HG03159 (cell line): ENCODE measurements at regions not wholly inside any gene's neighbourhood (a gene's known extent, or its start where the extent isn't known, plus 50 kb on each side); places are given as distances from the start of the nearest gene placed in this dataset.

Source experiments
- ATAC-seq: cut with Tn5 transposase; IDR thresholded peaks from one replicate; pipeline ENCODE4 v1.9.1; 2021; ENCODE audit warnings: mild to moderate bottlenecking, moderate library complexity; ENCODE audit not compliant: unreplicated experiment

GRCh38 chr14:96617635-96618034 lies 115.5 kb downstream of the PAPOLA start:
- ATAC-seq = no peak

- no peak for ATAC-seq
These were observed 120.7 kb downstream of the PAPOLA start for GRCh38 chr14:96622926-96623325.

- ATAC-seq = no peak
These were observed 121.7 kb downstream of the PAPOLA start for GRCh38 chr14:96623676-96624484.

GRCh38 chr14:96624661-96625425 lies 122.7 kb downstream of the PAPOLA start:
- no peak for ATAC-seq

- ATAC-seq = no peak
These were observed 123.3 kb downstream of the PAPOLA start for GRCh38 chr14:96625426-96625985.

GRCh38 chr14:96626121-96626768 lies 124.1 kb downstream of the PAPOLA start:
- no peak for ATAC-seq

- ATAC-seq = no peak
These were observed 124.7 kb downstream of the PAPOLA start for GRCh38 chr14:96626916-96627315.

- no peak for ATAC-seq
These were observed 125.2 kb downstream of the PAPOLA start for GRCh38 chr14:96627386-96627785.

GRCh38 chr14:96627811-96628775 lies 125.9 kb downstream of the PAPOLA start:
- no peak for ATAC-seq

GRCh38 chr14:96629082-96629481 lies 126.9 kb downstream of the PAPOLA start:
- ATAC-seq = no peak

GRCh38 chr14:96629558-96630222 lies 127.5 kb downstream of the PAPOLA start:
- ATAC-seq = no peak

GRCh38 chr14:96630281-96630680 lies 128.1 kb downstream of the PAPOLA start:
- no peak for ATAC-seq

- no peak for ATAC-seq
These were observed 128.8 kb downstream of the PAPOLA start for GRCh38 chr14:96631030-96631429.

GRCh38 chr14:96631621-96632362 lies 129.6 kb downstream of the PAPOLA start:
- no peak for ATAC-seq

GRCh38 chr14:96632363-96632758 lies 130.2 kb downstream of the PAPOLA start:
- no peak for ATAC-seq

- ATAC-seq = no peak
These were observed 130.9 kb downstream of the PAPOLA start for GRCh38 chr14:96633096-96633495.

- ATAC-seq = no peak
These were observed 132.3 kb downstream of the PAPOLA start for GRCh38 chr14:96634481-96634880.

- no peak for ATAC-seq
These were observed 132.7 kb downstream of the PAPOLA start for GRCh38 chr14:96634896-96635295.

- ATAC-seq = no peak
These were observed 133.7 kb downstream of the PAPOLA start for GRCh38 chr14:96635850-96636249.
